ENCODE measurements at regions not wholly inside any gene's neighbourhood (a gene's known extent, or its start where the extent isn't known, plus 50 kb on each side); places are given as distances from the start of the nearest gene placed in this dataset.

DNA sequence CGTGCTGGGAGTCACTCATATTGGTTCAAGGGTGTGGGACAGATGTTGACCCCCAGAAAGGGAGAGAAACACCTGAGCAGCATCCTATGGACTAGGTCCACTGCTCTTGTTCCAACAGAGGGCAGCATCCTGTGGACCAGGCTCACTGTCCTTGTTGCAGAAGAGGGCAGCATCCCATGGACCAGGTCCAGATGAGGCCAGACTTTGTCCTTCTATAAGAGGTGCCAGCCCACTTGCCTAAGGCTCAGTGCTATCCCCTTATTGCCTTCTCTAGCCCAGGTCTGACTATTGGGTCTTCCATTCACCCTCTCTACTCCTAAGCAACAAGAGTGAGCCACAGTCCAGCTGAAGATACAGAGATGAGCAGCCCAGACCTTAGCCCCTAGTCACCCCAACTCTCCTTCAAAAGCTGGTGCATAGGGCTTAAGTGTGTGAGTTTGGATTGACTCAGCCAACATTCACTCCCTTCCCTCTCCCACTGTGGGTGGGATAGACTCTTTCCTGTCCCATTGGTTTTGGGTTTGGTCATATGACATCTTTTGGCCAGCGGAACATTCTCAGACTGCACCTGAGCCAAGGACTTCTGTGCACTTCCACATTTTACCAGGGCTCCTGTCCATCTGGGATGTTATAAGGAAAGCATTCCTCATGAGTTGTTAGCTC lies 132.4 kb upstream of the GPC1 start:
- no peak for DNase-seq
- in situ Hi-C loops (cut with MboI): no loop called here
- no peaks in the 10 kb centered on the region for H3K4me1 ChIP-seq (ENCODE audit: insufficient read depth)
- no peaks in the 10 kb centered on the region for H3F3A ChIP-seq (ENCODE audit: insufficient read depth)
- no peaks in the 10 kb centered on the region for H3K9me2 ChIP-seq (ENCODE audit: insufficient read depth)
- H3K27ac ChIP-seq: no peak overlapping the region
- H3K79me2 ChIP-seq (ENCODE audit: insufficient read depth): no peaks in the 10 kb centered on the region
- 46 to 47% methylated on average over 1 of the region's 2 CpGs for WGBS, 2 experiments (ENCODE audit: low coverage in 1 of 2, low lambda C conversion rate in 2 of 2, missing lambda C conversion rate in 2 of 2)
- peaks cover 4% of the 10 kb centered on the region; the same call in 1 of the 2 replicates for H3K27me3 ChIP-seq (replicated peaks; ENCODE audit: insufficient read depth)
- no peak overlapping the region for H3K9ac ChIP-seq
- TF ChIP-seq EZH2 (IDR thresholded peaks at IDR 0.05; ENCODE audit: insufficient read depth, poor library complexity, severe bottlenecking) (no peak), EZH2phosphoT487 (IDR thresholded peaks at IDR 0.05; ENCODE audit: insufficient read depth, low read depth) (no peak)
- H3K9me3 ChIP-seq (ENCODE audit: low read depth): no peaks in the 10 kb centered on the region
- no peak overlapping the region for H2AFZ ChIP-seq
- no peak overlapping the region for H3K4me2 ChIP-seq (ENCODE audit: unreplicated experiment)
- H4K20me1 ChIP-seq (ENCODE audit: insufficient read depth): no peaks in the 10 kb centered on the region
- H3K4me3 ChIP-seq: no peak overlapping the region
- H3K36me3 ChIP-seq (ENCODE audit: low read depth): no peaks in the 10 kb centered on the region

DNA sequence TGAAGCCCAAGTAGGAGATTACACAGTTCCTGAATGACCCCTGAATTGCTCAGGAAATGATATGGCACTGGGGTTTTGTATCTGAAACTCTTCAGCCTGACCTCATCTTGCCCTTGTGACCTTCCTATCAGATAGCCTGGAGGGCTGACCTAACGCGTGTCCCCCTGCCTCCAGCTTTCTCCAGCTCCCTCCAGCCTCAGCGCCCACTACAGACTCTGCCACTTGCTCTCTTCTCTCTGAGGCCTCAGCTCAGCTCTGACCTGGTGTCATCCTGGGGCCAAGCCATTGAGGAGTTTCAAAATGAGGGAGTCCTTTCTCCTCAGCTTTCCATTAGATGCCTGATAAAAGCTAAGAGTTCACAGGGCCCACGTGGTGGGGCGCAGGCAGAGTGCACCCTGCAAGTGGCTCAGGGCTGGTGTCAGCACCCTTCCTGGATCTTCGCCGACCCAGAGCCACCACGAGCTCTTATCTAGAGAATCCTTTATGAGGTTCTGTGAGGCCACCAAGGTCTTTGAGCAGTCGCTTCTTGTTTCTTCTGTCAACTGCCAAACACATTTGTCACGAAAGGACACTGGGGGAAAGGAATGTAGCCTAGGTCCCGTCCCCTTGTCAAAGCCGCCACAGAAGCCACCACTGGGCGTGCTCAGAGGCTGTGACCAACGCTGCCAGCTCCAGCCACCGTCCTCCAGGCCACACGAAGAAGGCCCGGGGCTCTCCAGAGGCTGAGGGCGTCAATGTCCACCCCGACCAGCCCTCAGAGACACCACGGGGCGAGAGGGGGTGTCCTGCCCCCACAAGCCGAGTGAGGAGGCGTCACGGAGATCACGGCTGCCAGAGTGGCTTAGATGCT lies 131.3 kb upstream of the GPC1 start:
- H3K9ac ChIP-seq: no peak overlapping the region
- peaks cover 4% of the 10 kb centered on the region; the same call in 1 of the 2 replicates for H3K27me3 ChIP-seq (replicated peaks; ENCODE audit: insufficient read depth)
- no peaks in the 10 kb centered on the region for H3K4me1 ChIP-seq (ENCODE audit: insufficient read depth)
- H3K4me3 ChIP-seq: no peak overlapping the region
- H3K27ac ChIP-seq: no peak overlapping the region
- no peaks in the 10 kb centered on the region for H3K79me2 ChIP-seq (ENCODE audit: insufficient read depth)
- H3F3A ChIP-seq (ENCODE audit: insufficient read depth): no peaks in the 10 kb centered on the region
- H2AFZ ChIP-seq: no peak overlapping the region
- WGBS, 2 experiments (ENCODE audit: low coverage in 1 of 2, low lambda C conversion rate in 2 of 2, missing lambda C conversion rate in 2 of 2): 65% methylated on average over 24 to 25 of the region's 25 CpGs
- H3K4me2 ChIP-seq (ENCODE audit: unreplicated experiment): no peak overlapping the region
- DNase-seq: no peak
- in situ Hi-C loops (cut with MboI): no loop called here
- no peaks in the 10 kb centered on the region for H3K36me3 ChIP-seq (ENCODE audit: low read depth)
- H3K9me2 ChIP-seq (ENCODE audit: insufficient read depth): no peaks in the 10 kb centered on the region
- H4K20me1 ChIP-seq (ENCODE audit: insufficient read depth): no peaks in the 10 kb centered on the region
- no peaks in the 10 kb centered on the region for H3K9me3 ChIP-seq (ENCODE audit: low read depth)
- no peak for TF ChIP-seq EZH2phosphoT487 (IDR thresholded peaks at IDR 0.05; ENCODE audit: insufficient read depth, low read depth)
- TF ChIP-seq EZH2 (IDR thresholded peaks at IDR 0.05; ENCODE audit: insufficient read depth, poor library complexity, severe bottlenecking): no peak

DNA sequence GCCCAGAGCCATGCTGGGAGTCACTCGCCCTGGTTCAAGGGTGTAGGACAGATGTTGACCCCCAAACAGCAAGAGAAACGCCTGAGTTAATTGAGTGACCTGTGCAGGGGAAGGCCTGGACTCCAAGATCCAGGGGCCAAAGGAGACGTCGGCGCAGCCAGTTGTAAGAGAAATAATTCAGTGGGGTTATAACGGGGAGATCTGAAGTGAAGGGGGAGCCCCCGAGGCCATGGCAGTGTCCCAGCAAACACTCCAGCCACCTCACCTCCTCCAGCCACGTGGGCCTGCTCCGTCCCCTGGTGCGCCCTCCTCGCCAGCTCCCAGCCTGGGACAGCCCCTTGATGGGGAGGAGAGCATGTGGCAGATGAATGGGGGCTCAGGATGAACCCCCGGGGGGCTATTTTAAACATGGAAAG lies 130.7 kb upstream of the GPC1 start:
- H3K27me3 ChIP-seq (replicated peaks; ENCODE audit: insufficient read depth): peaks cover 4% of the 10 kb centered on the region; the same call in 1 of the 2 replicates

DNA sequence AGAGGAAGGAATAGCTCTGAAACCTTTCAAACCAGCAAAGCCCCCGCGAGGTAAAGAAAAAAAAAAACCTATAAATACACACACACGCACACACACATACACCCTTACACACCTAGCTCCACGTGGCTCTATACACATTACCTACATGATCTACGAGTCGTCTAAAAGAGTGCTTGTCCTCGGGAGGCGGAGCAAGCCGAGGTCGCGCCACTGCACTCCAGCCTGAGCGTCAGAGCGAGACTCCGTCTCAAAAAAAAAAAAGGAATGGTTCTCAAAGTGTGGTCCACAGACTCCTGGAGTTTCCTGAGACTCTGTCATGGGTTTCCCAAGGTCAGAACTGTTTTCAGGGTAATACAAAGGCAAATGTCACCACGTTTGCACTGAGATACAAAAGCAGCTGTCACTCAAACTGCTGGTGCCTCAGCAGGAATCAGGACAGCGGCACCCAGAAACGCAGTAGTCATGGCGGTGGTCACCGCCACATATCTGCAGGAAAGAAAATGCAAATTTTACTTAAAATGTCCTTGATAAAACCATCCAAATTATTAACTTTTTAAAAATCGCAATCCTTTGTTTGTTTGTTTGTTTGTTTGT lies 130.0 kb upstream of the GPC1 start:
- Histone ChIP-seq H4K20me1 (ENCODE audit: insufficient read depth) (no peaks in the 10 kb centered on the region), H3K27me3 (replicated peaks; ENCODE audit: insufficient read depth) (peaks cover 4% of the 10 kb centered on the region; the same call in 1 of the 2 replicates), H3K9ac (no peak overlapping the region), H3K36me3 (ENCODE audit: low read depth) (no peaks in the 10 kb centered on the region), H3K79me2 (ENCODE audit: insufficient read depth) (no peaks in the 10 kb centered on the region), H3K27ac (no peak overlapping the region), H3K4me3 (no peak overlapping the region), H3K9me2 (ENCODE audit: insufficient read depth) (no peaks in the 10 kb centered on the region), H3F3A (ENCODE audit: insufficient read depth) (no peaks in the 10 kb centered on the region), H2AFZ (no peak overlapping the region), H3K9me3 (ENCODE audit: low read depth) (no peaks in the 10 kb centered on the region), H3K4me2 (ENCODE audit: unreplicated experiment) (no peak overlapping the region), H3K4me1 (ENCODE audit: insufficient read depth) (no peaks in the 10 kb centered on the region)
- WGBS, 2 experiments (ENCODE audit: low coverage in 1 of 2, low lambda C conversion rate in 2 of 2, missing lambda C conversion rate in 2 of 2): 41% methylated on average over 19 to 20 of the region's 20 CpGs
- DNase-seq: no peak
- TF ChIP-seq EZH2phosphoT487 (IDR thresholded peaks at IDR 0.05; ENCODE audit: insufficient read depth, low read depth) (no peak), EZH2 (IDR thresholded peaks at IDR 0.05; ENCODE audit: insufficient read depth, poor library complexity, severe bottlenecking) (no peak)
- in situ Hi-C loops (cut with MboI): no loop called here

More for the DNA sequence above, 130.7 kb upstream of the GPC1 start:
- Histone ChIP-seq H4K20me1 (ENCODE audit: insufficient read depth) (no peaks in the 10 kb centered on the region), H3K9me2 (ENCODE audit: insufficient read depth) (no peaks in the 10 kb centered on the region), H3K79me2 (ENCODE audit: insufficient read depth) (no peaks in the 10 kb centered on the region), H3K36me3 (ENCODE audit: low read depth) (no peaks in the 10 kb centered on the region), H2AFZ (no peak overlapping the region), H3K4me3 (no peak overlapping the region), H3K4me1 (ENCODE audit: insufficient read depth) (no peaks in the 10 kb centered on the region), H3K9me3 (ENCODE audit: low read depth) (no peaks in the 10 kb centered on the region), H3K9ac (no peak overlapping the region), H3K4me2 (ENCODE audit: unreplicated experiment) (no peak overlapping the region), H3K27ac (no peak overlapping the region), H3F3A (ENCODE audit: insufficient read depth) (no peaks in the 10 kb centered on the region)
- no peak for DNase-seq
- in situ Hi-C loops (cut with MboI): no loop called here
- WGBS, 2 experiments (ENCODE audit: low coverage in 1 of 2, low lambda C conversion rate in 2 of 2, missing lambda C conversion rate in 2 of 2): 60 to 63% methylated on average over 12 of the region's 12 CpGs
- no peak for TF ChIP-seq EZH2 (IDR thresholded peaks at IDR 0.05; ENCODE audit: insufficient read depth, poor library complexity, severe bottlenecking)
- no peak for TF ChIP-seq EZH2phosphoT487 (IDR thresholded peaks at IDR 0.05; ENCODE audit: insufficient read depth, low read depth)

Measured in GM23248 (cell line).